ENCODE measurements at regions not wholly inside any gene's neighbourhood (a gene's known extent, or its start where the extent isn't known, plus 50 kb on each side); places are given as distances from the start of the nearest gene placed in this dataset.

- no peak for DNase-seq (ENCODE audit: low read depth in 2 of 2)
Observed at GRCh38 chr3:67713764-67714469, 59.5 kb upstream of the SUCLG2 start.

- no peak for DNase-seq (ENCODE audit: low read depth in 2 of 2)
Observed at GRCh38 chr3:67712259-67712658, 57.8 kb upstream of the SUCLG2 start.

- no peak for DNase-seq (ENCODE audit: low read depth in 2 of 2)
Observed at GRCh38 chr3:67710396-67710795, 56.0 kb upstream of the SUCLG2 start.

GRCh38 chr3:67706934-67707333 lies 52.5 kb upstream of the SUCLG2 start:
- DNase-seq (ENCODE audit: low read depth in 2 of 2): no peak

GRCh38 chr3:67704322-67704721 lies 49.9 kb upstream of the SUCLG2 start:
- DNase-seq (ENCODE audit: low read depth in 2 of 2): no peak

Data from lung microvascular endothelial cell (primary cell).